ENCODE measurements at regions not wholly inside any gene's neighbourhood (a gene's known extent, or its start where the extent isn't known, plus 50 kb on each side); places are given as distances from the start of the nearest gene placed in this dataset.

DNA sequence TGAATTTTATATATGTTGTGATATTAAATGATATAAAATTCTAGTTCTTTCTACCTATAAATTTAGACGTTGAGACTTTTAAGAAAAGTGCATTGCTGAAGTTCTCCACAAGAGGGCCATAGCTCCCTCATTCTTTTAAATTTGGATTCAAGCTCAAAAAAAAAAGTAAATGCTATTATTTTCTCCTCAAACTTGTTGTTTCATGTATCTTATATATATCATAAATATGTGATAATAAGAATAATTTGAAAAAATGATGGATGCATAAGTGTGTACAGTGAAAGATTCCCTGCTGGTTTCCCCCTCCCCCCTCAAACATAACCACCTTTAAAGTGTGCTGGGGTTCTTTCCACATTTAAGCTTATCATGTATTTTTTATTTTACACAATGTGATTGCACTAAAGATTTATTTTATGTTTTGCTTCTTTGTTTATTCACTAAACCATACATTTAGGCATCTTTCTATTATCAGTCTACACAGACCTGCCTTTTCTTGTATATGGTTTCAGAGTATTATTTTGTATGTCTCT lies 769.4 kb upstream of the GOLIM4 start:
- TF ChIP-seq, protein P1, sequence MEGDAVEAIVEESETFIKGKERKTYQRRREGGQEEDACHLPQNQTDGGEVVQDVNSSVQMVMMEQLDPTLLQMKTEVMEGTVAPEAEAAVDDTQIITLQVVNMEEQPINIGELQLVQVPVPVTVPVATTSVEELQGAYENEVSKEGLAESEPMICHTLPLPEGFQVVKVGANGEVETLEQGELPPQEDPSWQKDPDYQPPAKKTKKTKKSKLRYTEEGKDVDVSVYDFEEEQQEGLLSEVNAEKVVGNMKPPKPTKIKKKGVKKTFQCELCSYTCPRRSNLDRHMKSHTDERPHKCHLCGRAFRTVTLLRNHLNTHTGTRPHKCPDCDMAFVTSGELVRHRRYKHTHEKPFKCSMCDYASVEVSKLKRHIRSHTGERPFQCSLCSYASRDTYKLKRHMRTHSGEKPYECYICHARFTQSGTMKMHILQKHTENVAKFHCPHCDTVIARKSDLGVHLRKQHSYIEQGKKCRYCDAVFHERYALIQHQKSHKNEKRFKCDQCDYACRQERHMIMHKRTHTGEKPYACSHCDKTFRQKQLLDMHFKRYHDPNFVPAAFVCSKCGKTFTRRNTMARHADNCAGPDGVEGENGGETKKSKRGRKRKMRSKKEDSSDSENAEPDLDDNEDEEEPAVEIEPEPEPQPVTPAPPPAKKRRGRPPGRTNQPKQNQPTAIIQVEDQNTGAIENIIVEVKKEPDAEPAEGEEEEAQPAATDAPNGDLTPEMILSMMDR (IDR thresholded peaks at IDR 0.05; ENCODE audit: poor library complexity): peak; percentile 83
- no peak for TF ChIP-seq EZH2phosphoT487 (IDR thresholded peaks at IDR 0.05; ENCODE audit: low read depth, severe bottlenecking, unreplicated experiment)
